Caki2 (cell line): ENCODE measurements at regions not wholly inside any gene's neighbourhood (a gene's known extent, or its start where the extent isn't known, plus 50 kb on each side); places are given as distances from the start of the nearest gene placed in this dataset.

ENCODE experiments used
- DNase-seq: peaks from one replicate; pipeline ENCODE4 v3.0.0-alpha.2; 2015; ENCODE audit warnings: low read depth
- in situ Hi-C: cut with HindIII; loops from 2 replicates; pipeline ENCODE4 v1.10.0; 2016; ENCODE audit warnings: low sequenced_read_pairs, low pct_unique_long_range_greater_than_20kb, mixed read lengths

GRCh38 chr19:30158893-30159245 is 213.3 kb upstream of the ZNF536 start:
- in situ Hi-C loops = no loop called here
- no peak for DNase-seq

GRCh38 chr19:30159636-30160035 is 212.5 kb upstream of the ZNF536 start:
- in situ Hi-C loops = no loop called here
- no peak for DNase-seq

- no peak for DNase-seq
- in situ Hi-C loops = no loop called here
Observed at GRCh38 chr19:30160426-30160825, 211.8 kb upstream of the ZNF536 start.

- DNase-seq = no peak
Observed at GRCh38 chr19:30161021-30161655, 211.0 kb upstream of the ZNF536 start.

GRCh38 chr19:30161770-30162169 is 210.4 kb upstream of the ZNF536 start:
- no peak for DNase-seq
- in situ Hi-C loops = no loop called here

More at GRCh38 chr19:30161021-30161655, 211.0 kb upstream of the ZNF536 start:
- in situ Hi-C loops = no loop called here

GRCh38 chr19:30162718-30163117 is 209.5 kb upstream of the ZNF536 start:
- in situ Hi-C loops = no loop called here

GRCh38 chr19:30163663-30164062 is 208.5 kb upstream of the ZNF536 start:
- no peak for DNase-seq
- in situ Hi-C loops = no loop called here

More at GRCh38 chr19:30162718-30163117, 209.5 kb upstream of the ZNF536 start:
- no peak for DNase-seq

- in situ Hi-C loops = no loop called here
- DNase-seq = no peak
Observed at GRCh38 chr19:30165228-30165813, 206.9 kb upstream of the ZNF536 start.

GRCh38 chr19:30167206-30167868 is 204.8 kb upstream of the ZNF536 start:
- in situ Hi-C loops = no loop called here
- DNase-seq = no peak

- in situ Hi-C loops = no loop called here
- DNase-seq = no peak
Observed at GRCh38 chr19:30167976-30168635, 204.1 kb upstream of the ZNF536 start.

GRCh38 chr19:30168760-30169159 is 203.4 kb upstream of the ZNF536 start:
- in situ Hi-C loops = no loop called here
- DNase-seq = no peak

- in situ Hi-C loops = no loop called here
- no peak for DNase-seq
Observed at GRCh38 chr19:30169196-30169900, 202.8 kb upstream of the ZNF536 start.

GRCh38 chr19:30170081-30170480 is 202.1 kb upstream of the ZNF536 start:
- no peak for DNase-seq
- in situ Hi-C loops = no loop called here

GRCh38 chr19:30170495-30171137 is 201.6 kb upstream of the ZNF536 start:
- no peak for DNase-seq
- in situ Hi-C loops = no loop called here

- DNase-seq = no peak
- in situ Hi-C loops = no loop called here
Observed at GRCh38 chr19:30171138-30171635, 201.0 kb upstream of the ZNF536 start.

- in situ Hi-C loops = no loop called here
- DNase-seq = no peak
Observed at GRCh38 chr19:30171795-30172612, 200.2 kb upstream of the ZNF536 start.

GRCh38 chr19:30172613-30173242 is 199.5 kb upstream of the ZNF536 start:
- in situ Hi-C loops = no loop called here

More at GRCh38 chr19:30172613-30173242, 199.5 kb upstream of the ZNF536 start:
- DNase-seq = no peak
